Caco-2 (cell line): ENCODE measurements at regions not wholly inside any gene's neighbourhood (a gene's known extent, or its start where the extent isn't known, plus 50 kb on each side); places are given as distances from the start of the nearest gene placed in this dataset.

Experiments used
- BruUV-seq: library from RNA; stranded (reverse); fragments of 400-500 nt; replicated peaks from 2 replicates; lab custom pipeline; 2021; lab: Mats Ljungman, UMichigan
- CTCF ChIA-PET: fragments of 300-600 bp; sonication (Branson Sonifier 250); formaldehyde crosslinking; loops from one replicate; lab custom pipeline; 2022; ENCODE audit warnings: antibody characterized with exemption; lab: Charles Lee
- POLR2A ChIA-PET: fragments of 300-600 bp; sonication (Branson Sonifier 250); formaldehyde crosslinking; loops from one replicate; lab custom pipeline; 2022; ENCODE audit warnings: antibody characterized with exemption; lab: Charles Lee
- DNase-seq, 2 experiments: peaks; one replicate each; pipeline versions ENCODE4 v3.0.0 to v3.0.0-alpha.2; 2020 to 2022
- H3K27me3 ChIP-seq: replicated peaks from 2 replicates; pipeline ENCODE4 v1.6.0; 2011; ENCODE audit warnings: low read length; ENCODE audit not compliant: control insufficient read depth, insufficient read depth
- H3K36me3 ChIP-seq: 2 replicates; pipeline ENCODE4 v1.5.1; 2011; ENCODE audit warnings: low read length; ENCODE audit not compliant: control insufficient read depth, insufficient read depth
- H3K4me1 ChIP-seq: fragments of 250-450 bp; sonication (Bioruptor Pico); 2 replicates; pipeline ENCODE4 v1.5.1; 2020; ENCODE audit warnings: mild to moderate bottlenecking
- H3K4me3 ChIP-seq: 2 replicates; pipeline ENCODE4 v1.5.1; 2011; ENCODE audit warnings: low read depth, mild to moderate bottlenecking, control low read depth, low read length
- H3K9me3 ChIP-seq: fragments of 250-450 bp; sonication (Bioruptor Pico); 2 replicates; pipeline ENCODE4 v1.5.1; 2020; ENCODE audit warnings: mild to moderate bottlenecking, moderate library complexity
- H3K27ac Mint-ChIP-seq: one replicate; pipeline ENCODE4 v1.8.0; 2022; ENCODE audit warnings: mixed read lengths; ENCODE audit not compliant: unreplicated experiment
- H3K27me3 Mint-ChIP-seq: one replicate; pipeline ENCODE4 v1.8.0; 2022; ENCODE audit warnings: mixed read lengths; ENCODE audit not compliant: insufficient read depth, unreplicated experiment
- H3K36me3 Mint-ChIP-seq: one replicate; pipeline ENCODE4 v1.8.0; 2022; ENCODE audit warnings: mild to moderate bottlenecking, mixed read lengths; ENCODE audit not compliant: insufficient read depth, unreplicated experiment
- H3K4me1 Mint-ChIP-seq: one replicate; pipeline ENCODE4 v1.8.0; 2022; ENCODE audit warnings: low read depth, mixed read lengths; ENCODE audit not compliant: unreplicated experiment
- H3K4me3 Mint-ChIP-seq: one replicate; pipeline ENCODE4 v1.8.0; 2022; ENCODE audit warnings: mild to moderate bottlenecking, moderate library complexity, mixed read lengths; ENCODE audit not compliant: unreplicated experiment
- H3K9me3 Mint-ChIP-seq: one replicate; pipeline ENCODE4 v1.8.0; 2022; ENCODE audit warnings: mixed read lengths; ENCODE audit not compliant: unreplicated experiment
- intact Hi-C: fragments of 100-400 bp; cut with micrococcal nuclease; formaldehyde crosslinking; loops from one replicate; pipeline ENCODE4 v1.10.0; 2022; ENCODE audit not compliant: unreplicated experiment
- TF ChIP-seq, protein P1 (sequence below), 2 experiments: fragments of 200-600 bp in 1 of 2; IDR thresholded peaks; 1 replicate in 1 of 2; 2 replicates in 1 of 2; pipeline versions ENCODE4 v1.5.1 to v1.8.0; 2011 to 2022; ENCODE audit warnings: antibody characterized with exemption in 1 of 2, control low read depth in 1 of 2, inconsistent platforms in 1 of 2, low read depth in 1 of 2, low read length in 1 of 2, mild to moderate bottlenecking in 1 of 2, moderate library complexity in 1 of 2; ENCODE audit not compliant: insufficient read depth in 1 of 2, severe bottlenecking in 1 of 2, unreplicated experiment in 1 of 2

DNA sequence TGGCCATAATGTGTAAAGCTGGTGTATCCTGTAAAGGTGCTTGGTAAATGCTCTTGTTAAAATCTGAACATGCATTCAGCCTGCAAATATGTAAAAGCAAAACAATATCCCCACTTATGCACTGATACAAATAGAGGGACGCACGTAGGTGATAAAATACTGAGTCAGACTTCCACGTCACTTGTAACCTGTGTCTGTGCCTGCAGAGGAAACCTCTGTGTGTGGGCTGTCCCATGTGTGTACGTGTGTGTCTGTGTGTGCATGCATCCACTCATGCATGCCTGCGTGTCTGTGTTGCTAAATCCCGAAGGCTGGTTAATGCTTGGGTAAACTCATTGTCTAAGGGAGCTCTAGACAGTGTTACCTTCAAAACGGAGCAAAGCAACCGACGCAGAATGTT, 68.9 kb downstream of the KLF6 start:
- no peaks in the 10 kb centered on the region for H3K36me3 Mint-ChIP-seq
- H3K9me3 ChIP-seq, result peaks cover 7% of the 10 kb centered on the region
- intact Hi-C loops, result no loop called here
- no peaks in the 10 kb centered on the region for H3K4me1 ChIP-seq
- H3K4me1 Mint-ChIP-seq, result no peaks in the 10 kb centered on the region
- TF ChIP-seq, protein P1, sequence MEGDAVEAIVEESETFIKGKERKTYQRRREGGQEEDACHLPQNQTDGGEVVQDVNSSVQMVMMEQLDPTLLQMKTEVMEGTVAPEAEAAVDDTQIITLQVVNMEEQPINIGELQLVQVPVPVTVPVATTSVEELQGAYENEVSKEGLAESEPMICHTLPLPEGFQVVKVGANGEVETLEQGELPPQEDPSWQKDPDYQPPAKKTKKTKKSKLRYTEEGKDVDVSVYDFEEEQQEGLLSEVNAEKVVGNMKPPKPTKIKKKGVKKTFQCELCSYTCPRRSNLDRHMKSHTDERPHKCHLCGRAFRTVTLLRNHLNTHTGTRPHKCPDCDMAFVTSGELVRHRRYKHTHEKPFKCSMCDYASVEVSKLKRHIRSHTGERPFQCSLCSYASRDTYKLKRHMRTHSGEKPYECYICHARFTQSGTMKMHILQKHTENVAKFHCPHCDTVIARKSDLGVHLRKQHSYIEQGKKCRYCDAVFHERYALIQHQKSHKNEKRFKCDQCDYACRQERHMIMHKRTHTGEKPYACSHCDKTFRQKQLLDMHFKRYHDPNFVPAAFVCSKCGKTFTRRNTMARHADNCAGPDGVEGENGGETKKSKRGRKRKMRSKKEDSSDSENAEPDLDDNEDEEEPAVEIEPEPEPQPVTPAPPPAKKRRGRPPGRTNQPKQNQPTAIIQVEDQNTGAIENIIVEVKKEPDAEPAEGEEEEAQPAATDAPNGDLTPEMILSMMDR (IDR thresholded peaks at IDR 0.05; ENCODE audit: insufficient read depth in 1 of 2, low read depth in 1 of 2, low read length in 1 of 2, severe bottlenecking in 1 of 2, unreplicated experiment in 1 of 2), result no peak
- BruUV-seq, result no TSS peak
- H3K4me3 Mint-ChIP-seq, result no peak overlapping the region
- H3K36me3 ChIP-seq, result no peaks in the 10 kb centered on the region
- H3K27me3 ChIP-seq, result no peaks in the 10 kb centered on the region
- peaks cover 20% of the 10 kb centered on the region for H3K9me3 Mint-ChIP-seq
- ChIA-PET CTCF (no interaction called here), POLR2A (no interaction called here)
- H3K27ac Mint-ChIP-seq, result no peak overlapping the region
- H3K27me3 Mint-ChIP-seq, result no peaks in the 10 kb centered on the region
- H3K4me3 ChIP-seq, result no peak overlapping the region
- DNase-seq, result no peak

DNA sequence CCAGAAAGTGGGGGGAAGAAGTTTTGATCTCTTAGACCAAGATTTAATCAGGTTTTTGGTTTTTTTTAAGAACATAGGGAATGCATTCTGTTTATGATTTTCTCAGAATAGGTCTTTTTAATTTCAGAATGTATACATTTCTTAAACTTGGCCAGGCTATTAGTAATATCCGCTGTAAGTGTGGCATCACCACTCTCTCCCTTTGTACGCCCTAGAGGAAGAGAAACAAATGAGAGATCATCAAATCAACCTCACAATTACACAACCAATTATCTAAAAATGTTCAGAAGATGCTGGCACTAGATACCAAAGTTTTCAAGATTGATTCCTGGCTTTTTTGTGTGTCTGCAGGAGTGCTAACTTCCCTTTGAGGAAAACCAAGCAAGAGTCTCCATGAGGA, 70.0 kb downstream of the KLF6 start:
- peaks cover 27% of the 10 kb centered on the region for H3K9me3 Mint-ChIP-seq
- H3K4me3 Mint-ChIP-seq, result no peak overlapping the region
- DNase-seq, result no peak
- BruUV-seq, result no TSS peak
- Histone ChIP-seq H3K36me3 (no peaks in the 10 kb centered on the region), H3K9me3 (peaks cover 7% of the 10 kb centered on the region), H3K4me3 (no peak overlapping the region), H3K27me3 (no peaks in the 10 kb centered on the region), H3K4me1 (no peaks in the 10 kb centered on the region)
- no peak overlapping the region for H3K27ac Mint-ChIP-seq
- POLR2A ChIA-PET, result no interaction called here
- H3K27me3 Mint-ChIP-seq, result no peaks in the 10 kb centered on the region
- TF ChIP-seq, protein P1 (IDR thresholded peaks at IDR 0.05; ENCODE audit: insufficient read depth in 1 of 2, low read depth in 1 of 2, low read length in 1 of 2, severe bottlenecking in 1 of 2, unreplicated experiment in 1 of 2), result no peak
- no peaks in the 10 kb centered on the region for H3K36me3 Mint-ChIP-seq
- no peaks in the 10 kb centered on the region for H3K4me1 Mint-ChIP-seq
- intact Hi-C loops, result no loop called here
- CTCF ChIA-PET, result interaction anchor here (0.7 kb wide), 1 partner anchor 10 kb away, joined by 3 read pairs; no protein-coding TSS in a partner anchor

DNA sequence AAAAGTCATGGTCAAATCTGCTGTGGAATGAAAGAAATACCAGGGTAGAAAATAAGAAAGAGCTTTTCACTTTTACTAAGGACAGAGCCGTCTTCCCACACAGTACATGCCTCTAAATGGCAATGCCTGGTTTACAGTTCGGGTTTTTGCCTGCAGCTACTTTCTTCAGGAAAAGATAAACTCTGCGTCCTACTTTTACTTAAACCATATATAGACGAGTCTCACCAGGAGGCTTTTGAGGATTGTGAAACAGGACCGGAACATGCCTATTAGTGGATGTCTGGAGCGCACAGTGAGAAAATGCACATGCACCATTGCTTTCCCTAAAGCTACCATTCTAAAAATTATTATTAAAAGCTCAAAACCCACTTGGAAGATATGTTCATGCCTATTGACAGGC, 70.5 kb downstream of the KLF6 start:
- H3K4me1 ChIP-seq, result no peaks in the 10 kb centered on the region
- Mint-ChIP-seq H3K27me3 (no peaks in the 10 kb centered on the region), H3K36me3 (no peaks in the 10 kb centered on the region), H3K9me3 (peaks cover 27% of the 10 kb centered on the region), H3K4me1 (no peaks in the 10 kb centered on the region), H3K4me3 (no peak overlapping the region), H3K27ac (no peak overlapping the region)
- BruUV-seq, result no TSS peak
- DNase-seq, result no peak
- TF ChIP-seq, protein P1 (IDR thresholded peaks at IDR 0.05; ENCODE audit: insufficient read depth in 1 of 2, low read depth in 1 of 2, low read length in 1 of 2, severe bottlenecking in 1 of 2, unreplicated experiment in 1 of 2), result no peak
- CTCF ChIA-PET, result interaction anchor here (0.7 kb wide), 1 partner anchor 10 kb away, joined by 3 read pairs; no protein-coding TSS in a partner anchor
- no peaks in the 10 kb centered on the region for H3K27me3 ChIP-seq
- no peak overlapping the region for H3K4me3 ChIP-seq
- intact Hi-C loops, result no loop called here
- H3K36me3 ChIP-seq, result no peaks in the 10 kb centered on the region
- H3K9me3 ChIP-seq, result peaks cover 7% of the 10 kb centered on the region
- POLR2A ChIA-PET, result no interaction called here
